HepG2 (cell line): ENCODE measurements at regions not wholly inside any gene's neighbourhood (a gene's known extent, or its start where the extent isn't known, plus 50 kb on each side); places are given as distances from the start of the nearest gene placed in this dataset.

Experiments
- HDAC2 ChIP-seq: sonication (generic); formaldehyde crosslinking; IDR thresholded peaks from 2 replicates; pipeline ENCODE4 v1.4.0; 2020; ENCODE audit warnings: missing genetic modification reagents
- KDM1A ChIP-seq: IDR thresholded peaks from 2 replicates; pipeline ENCODE4 v1.6.1; 2016; ENCODE audit warnings: missing compliant biosample characterization
- MAFK ChIP-seq, 2 experiments: IDR thresholded peaks in 1 of 2; conservative IDR thresholded peaks in 1 of 2; 2 replicates each; pipeline ENCODE4 v1.6.1; 2011; ENCODE audit warnings: improper control_type of control experiment in 2 of 2, low read length in 2 of 2
- NFE2L1 ChIP-seq: sonication (generic); formaldehyde crosslinking; IDR thresholded peaks from 2 replicates; pipeline ENCODE4 v1.4.0; 2020; ENCODE audit warnings: missing genetic modification reagents, mild to moderate bottlenecking, borderline replicate concordance
- PTBP1 ChIP-seq: fragments of 200-400 bp; formaldehyde crosslinking; IDR thresholded peaks from 2 replicates; pipeline ENCODE4 v1.6.1; 2018; ENCODE audit warnings: low read length, low read depth; ENCODE audit not compliant: poor library complexity, severe bottlenecking
- SMARCC2 ChIP-seq: fragments of 450-650 bp; IDR thresholded peaks from 2 replicates; pipeline ENCODE4 v1.6.1; 2017; ENCODE audit warnings: antibody characterized with exemption, mild to moderate bottlenecking
- TAF1 ChIP-seq: sonication (generic); formaldehyde crosslinking; IDR thresholded peaks from 2 replicates; pipeline ENCODE4 v1.4.0; 2020; ENCODE audit warnings: missing genetic modification reagents
- TOPORS ChIP-seq: sonication (generic); formaldehyde crosslinking; IDR thresholded peaks from 2 replicates; pipeline ENCODE4 v1.8.0; 2023; ENCODE audit warnings: mild to moderate bottlenecking, missing genetic modification reagents
- ZNF263 ChIP-seq: sonication (generic); formaldehyde crosslinking; IDR thresholded peaks from 2 replicates; pipeline ENCODE4 v1.4.0; 2020; ENCODE audit warnings: missing genetic modification reagents
- ZNF792 ChIP-seq: IDR thresholded peaks from 2 replicates; pipeline ENCODE4 v1.6.1; 2016
- TF ChIP-seq, protein P1 (sequence below): IDR thresholded peaks from 2 replicates; pipeline ENCODE4 v1.6.1; 2016; ENCODE audit warnings: low read depth, missing genetic modification reagents, missing compliant biosample characterization
- TF ChIP-seq, protein P2 (sequence below): fragments of 450-650 bp; IDR thresholded peaks from 2 replicates; pipeline ENCODE4 v1.6.1; 2017; ENCODE audit warnings: mild to moderate bottlenecking
- TF ChIP-seq, protein P3 (sequence below): sonication (generic); formaldehyde crosslinking; IDR thresholded peaks from 2 replicates; pipeline ENCODE4 v1.5.0; 2020; ENCODE audit warnings: mild to moderate bottlenecking, missing genetic modification reagents, moderate library complexity

- TF ChIP-seq, protein P1, sequence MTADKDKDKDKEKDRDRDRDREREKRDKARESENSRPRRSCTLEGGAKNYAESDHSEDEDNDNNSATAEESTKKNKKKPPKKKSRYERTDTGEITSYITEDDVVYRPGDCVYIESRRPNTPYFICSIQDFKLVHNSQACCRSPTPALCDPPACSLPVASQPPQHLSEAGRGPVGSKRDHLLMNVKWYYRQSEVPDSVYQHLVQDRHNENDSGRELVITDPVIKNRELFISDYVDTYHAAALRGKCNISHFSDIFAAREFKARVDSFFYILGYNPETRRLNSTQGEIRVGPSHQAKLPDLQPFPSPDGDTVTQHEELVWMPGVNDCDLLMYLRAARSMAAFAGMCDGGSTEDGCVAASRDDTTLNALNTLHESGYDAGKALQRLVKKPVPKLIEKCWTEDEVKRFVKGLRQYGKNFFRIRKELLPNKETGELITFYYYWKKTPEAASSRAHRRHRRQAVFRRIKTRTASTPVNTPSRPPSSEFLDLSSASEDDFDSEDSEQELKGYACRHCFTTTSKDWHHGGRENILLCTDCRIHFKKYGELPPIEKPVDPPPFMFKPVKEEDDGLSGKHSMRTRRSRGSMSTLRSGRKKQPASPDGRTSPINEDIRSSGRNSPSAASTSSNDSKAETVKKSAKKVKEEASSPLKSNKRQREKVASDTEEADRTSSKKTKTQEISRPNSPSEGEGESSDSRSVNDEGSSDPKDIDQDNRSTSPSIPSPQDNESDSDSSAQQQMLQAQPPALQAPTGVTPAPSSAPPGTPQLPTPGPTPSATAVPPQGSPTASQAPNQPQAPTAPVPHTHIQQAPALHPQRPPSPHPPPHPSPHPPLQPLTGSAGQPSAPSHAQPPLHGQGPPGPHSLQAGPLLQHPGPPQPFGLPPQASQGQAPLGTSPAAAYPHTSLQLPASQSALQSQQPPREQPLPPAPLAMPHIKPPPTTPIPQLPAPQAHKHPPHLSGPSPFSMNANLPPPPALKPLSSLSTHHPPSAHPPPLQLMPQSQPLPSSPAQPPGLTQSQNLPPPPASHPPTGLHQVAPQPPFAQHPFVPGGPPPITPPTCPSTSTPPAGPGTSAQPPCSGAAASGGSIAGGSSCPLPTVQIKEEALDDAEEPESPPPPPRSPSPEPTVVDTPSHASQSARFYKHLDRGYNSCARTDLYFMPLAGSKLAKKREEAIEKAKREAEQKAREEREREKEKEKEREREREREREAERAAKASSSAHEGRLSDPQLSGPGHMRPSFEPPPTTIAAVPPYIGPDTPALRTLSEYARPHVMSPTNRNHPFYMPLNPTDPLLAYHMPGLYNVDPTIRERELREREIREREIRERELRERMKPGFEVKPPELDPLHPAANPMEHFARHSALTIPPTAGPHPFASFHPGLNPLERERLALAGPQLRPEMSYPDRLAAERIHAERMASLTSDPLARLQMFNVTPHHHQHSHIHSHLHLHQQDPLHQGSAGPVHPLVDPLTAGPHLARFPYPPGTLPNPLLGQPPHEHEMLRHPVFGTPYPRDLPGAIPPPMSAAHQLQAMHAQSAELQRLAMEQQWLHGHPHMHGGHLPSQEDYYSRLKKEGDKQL (CRISPR knock-in tag): no peak
- TF ChIP-seq NFE2L1 (CRISPR knock-in tag): no peak
- TF ChIP-seq KDM1A: no peak
- no peak for TF ChIP-seq HDAC2
- TF ChIP-seq ZNF263: no peak
- TF ChIP-seq TAF1: no peak
- TF ChIP-seq, protein P2, sequence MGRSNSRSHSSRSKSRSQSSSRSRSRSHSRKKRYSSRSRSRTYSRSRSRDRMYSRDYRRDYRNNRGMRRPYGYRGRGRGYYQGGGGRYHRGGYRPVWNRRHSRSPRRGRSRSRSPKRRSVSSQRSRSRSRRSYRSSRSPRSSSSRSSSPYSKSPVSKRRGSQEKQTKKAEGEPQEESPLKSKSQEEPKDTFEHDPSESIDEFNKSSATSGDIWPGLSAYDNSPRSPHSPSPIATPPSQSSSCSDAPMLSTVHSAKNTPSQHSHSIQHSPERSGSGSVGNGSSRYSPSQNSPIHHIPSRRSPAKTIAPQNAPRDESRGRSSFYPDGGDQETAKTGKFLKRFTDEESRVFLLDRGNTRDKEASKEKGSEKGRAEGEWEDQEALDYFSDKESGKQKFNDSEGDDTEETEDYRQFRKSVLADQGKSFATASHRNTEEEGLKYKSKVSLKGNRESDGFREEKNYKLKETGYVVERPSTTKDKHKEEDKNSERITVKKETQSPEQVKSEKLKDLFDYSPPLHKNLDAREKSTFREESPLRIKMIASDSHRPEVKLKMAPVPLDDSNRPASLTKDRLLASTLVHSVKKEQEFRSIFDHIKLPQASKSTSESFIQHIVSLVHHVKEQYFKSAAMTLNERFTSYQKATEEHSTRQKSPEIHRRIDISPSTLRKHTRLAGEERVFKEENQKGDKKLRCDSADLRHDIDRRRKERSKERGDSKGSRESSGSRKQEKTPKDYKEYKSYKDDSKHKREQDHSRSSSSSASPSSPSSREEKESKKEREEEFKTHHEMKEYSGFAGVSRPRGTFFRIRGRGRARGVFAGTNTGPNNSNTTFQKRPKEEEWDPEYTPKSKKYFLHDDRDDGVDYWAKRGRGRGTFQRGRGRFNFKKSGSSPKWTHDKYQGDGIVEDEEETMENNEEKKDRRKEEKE: no peak
- no peak for TF ChIP-seq ZNF792 (CRISPR knock-in tag)
- TF ChIP-seq, protein P3, sequence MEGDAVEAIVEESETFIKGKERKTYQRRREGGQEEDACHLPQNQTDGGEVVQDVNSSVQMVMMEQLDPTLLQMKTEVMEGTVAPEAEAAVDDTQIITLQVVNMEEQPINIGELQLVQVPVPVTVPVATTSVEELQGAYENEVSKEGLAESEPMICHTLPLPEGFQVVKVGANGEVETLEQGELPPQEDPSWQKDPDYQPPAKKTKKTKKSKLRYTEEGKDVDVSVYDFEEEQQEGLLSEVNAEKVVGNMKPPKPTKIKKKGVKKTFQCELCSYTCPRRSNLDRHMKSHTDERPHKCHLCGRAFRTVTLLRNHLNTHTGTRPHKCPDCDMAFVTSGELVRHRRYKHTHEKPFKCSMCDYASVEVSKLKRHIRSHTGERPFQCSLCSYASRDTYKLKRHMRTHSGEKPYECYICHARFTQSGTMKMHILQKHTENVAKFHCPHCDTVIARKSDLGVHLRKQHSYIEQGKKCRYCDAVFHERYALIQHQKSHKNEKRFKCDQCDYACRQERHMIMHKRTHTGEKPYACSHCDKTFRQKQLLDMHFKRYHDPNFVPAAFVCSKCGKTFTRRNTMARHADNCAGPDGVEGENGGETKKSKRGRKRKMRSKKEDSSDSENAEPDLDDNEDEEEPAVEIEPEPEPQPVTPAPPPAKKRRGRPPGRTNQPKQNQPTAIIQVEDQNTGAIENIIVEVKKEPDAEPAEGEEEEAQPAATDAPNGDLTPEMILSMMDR: no peak
- no peak for TF ChIP-seq TOPORS
- TF ChIP-seq MAFK (conservative IDR thresholded peaks at IDR 0.05 in 1 of 2, IDR thresholded peaks at IDR 0.05 in 1 of 2; ENCODE audit: low read length in 2 of 2): no peak
- no peak for TF ChIP-seq SMARCC2
- no peak for TF ChIP-seq PTBP1
Measured at GRCh38 chr10:108238261-108238660, 1073.8 kb upstream of the SORCS1 start.
